ENCODE measurements at regions not wholly inside any gene's neighbourhood (a gene's known extent, or its start where the extent isn't known, plus 50 kb on each side); places are given as distances from the start of the nearest gene placed in this dataset.

DNA sequence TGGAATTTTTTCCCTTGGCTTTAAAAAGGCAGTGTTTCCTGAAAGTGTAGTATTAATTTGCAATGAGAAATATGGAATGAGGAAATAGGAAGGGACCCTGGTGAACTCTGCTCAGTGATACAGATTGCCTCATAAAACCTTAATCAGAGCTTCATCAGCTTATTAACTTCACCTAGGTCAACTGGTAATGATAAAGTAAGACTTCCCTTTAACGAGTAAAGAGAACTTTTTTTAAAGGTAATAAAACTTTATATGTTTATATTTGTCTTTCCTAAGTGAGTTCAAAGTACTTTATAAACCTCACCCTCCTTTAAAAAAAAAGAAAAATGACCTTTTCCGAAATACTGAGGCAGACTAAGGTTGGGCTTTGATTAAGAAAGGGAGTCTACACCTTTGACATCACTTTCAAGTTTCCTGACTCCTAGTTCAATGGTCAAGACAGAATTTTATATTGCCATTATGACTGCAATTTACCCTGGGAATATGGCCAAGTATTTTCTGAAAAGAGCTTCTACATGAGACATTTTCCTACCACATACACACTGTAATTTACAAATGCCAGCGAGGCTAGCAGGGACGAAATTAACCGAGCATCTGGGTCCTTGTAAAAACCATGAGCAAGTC is 706.3 kb upstream of the TENM3 start:
- TF ChIP-seq, protein P1, sequence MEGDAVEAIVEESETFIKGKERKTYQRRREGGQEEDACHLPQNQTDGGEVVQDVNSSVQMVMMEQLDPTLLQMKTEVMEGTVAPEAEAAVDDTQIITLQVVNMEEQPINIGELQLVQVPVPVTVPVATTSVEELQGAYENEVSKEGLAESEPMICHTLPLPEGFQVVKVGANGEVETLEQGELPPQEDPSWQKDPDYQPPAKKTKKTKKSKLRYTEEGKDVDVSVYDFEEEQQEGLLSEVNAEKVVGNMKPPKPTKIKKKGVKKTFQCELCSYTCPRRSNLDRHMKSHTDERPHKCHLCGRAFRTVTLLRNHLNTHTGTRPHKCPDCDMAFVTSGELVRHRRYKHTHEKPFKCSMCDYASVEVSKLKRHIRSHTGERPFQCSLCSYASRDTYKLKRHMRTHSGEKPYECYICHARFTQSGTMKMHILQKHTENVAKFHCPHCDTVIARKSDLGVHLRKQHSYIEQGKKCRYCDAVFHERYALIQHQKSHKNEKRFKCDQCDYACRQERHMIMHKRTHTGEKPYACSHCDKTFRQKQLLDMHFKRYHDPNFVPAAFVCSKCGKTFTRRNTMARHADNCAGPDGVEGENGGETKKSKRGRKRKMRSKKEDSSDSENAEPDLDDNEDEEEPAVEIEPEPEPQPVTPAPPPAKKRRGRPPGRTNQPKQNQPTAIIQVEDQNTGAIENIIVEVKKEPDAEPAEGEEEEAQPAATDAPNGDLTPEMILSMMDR (IDR thresholded peaks at IDR 0.05; ENCODE audit: borderline replicate concordance, extremely low read depth, low read length, poor library complexity, severe bottlenecking): no peak
- no peak for TF ChIP-seq EZH2 (IDR thresholded peaks at IDR 0.05; ENCODE audit: borderline replicate concordance, low read depth, low read length, severe bottlenecking)
